Right lobe of liver (tissue), 6 donors: ENCODE measurements at regions not wholly inside any gene's neighbourhood (a gene's known extent, or its start where the extent isn't known, plus 50 kb on each side); places are given as distances from the start of the nearest gene placed in this dataset.

Experiments used
- ATAC-seq, 4 donors: fragments of 200-7000 bp; cut with Tn5 transposase; one replicate each; pipeline ENCODE4 v1.9.1; 2020; ENCODE audit warnings: mild to moderate bottlenecking in 4 of 4, moderate library complexity in 4 of 4
- DNase-seq, 3 donors: peaks; one replicate each; pipeline ENCODE4 v3.0.0-alpha.2; 2020
- H3K27ac ChIP-seq, 3 donors: fragments of 200-600 bp; one replicate each; pipeline ENCODE4 v1.8.0; 2022
- H3K27me3 ChIP-seq, 2 donors: fragments of 200-600 bp; one replicate each; pipeline ENCODE4 v1.8.0; 2022
- H3K36me3 ChIP-seq, 4 donors: fragments of 200-600 bp; sonication (generic) in 1 of 4; one replicate each; pipeline versions ENCODE4 v1.5.1 to v1.8.0; 2017 to 2022; ENCODE audit warnings: control low read depth in 1 of 4
- H3K4me1 ChIP-seq, 4 donors: fragments of 200-600 bp; sonication (generic) in 1 of 4; one replicate each; pipeline versions ENCODE4 v1.5.1 to v1.8.0; 2017 to 2022; ENCODE audit warnings: control low read depth in 1 of 4
- H3K4me3 ChIP-seq, 3 donors: fragments of 200-600 bp; one replicate each; pipeline ENCODE4 v1.8.0; 2022
- H3K9me3 ChIP-seq, 4 donors: fragments of 200-600 bp; sonication (generic) in 1 of 4; one replicate each; pipeline versions ENCODE4 v1.5.1 to v1.8.0; 2017 to 2022; ENCODE audit warnings: control low read depth in 1 of 4
- CTCF ChIP-seq, 4 donors: fragments of 200-600 bp in 3 of 4; fragments of 450-650 bp in 1 of 4; IDR thresholded peaks; one replicate each; pipeline versions ENCODE4 v1.5.1 to v1.8.0; 2016 to 2022; ENCODE audit warnings: antibody characterized with exemption in 4 of 4, mild to moderate bottlenecking in 2 of 4
- POLR2A ChIP-seq: fragments of 450-650 bp; IDR thresholded peaks from one replicate; pipeline ENCODE4 v1.6.1; 2017; ENCODE audit warnings: antibody characterized with exemption, mild to moderate bottlenecking
- WGBS: methylation state at CpG from one replicate; pipeline ENCODE4 v1.1.6; 2018; ENCODE audit warnings: low coverage, low lambda C conversion rate; ENCODE audit not compliant: insufficient coverage; ENCODE audit errors: missing lambda C conversion rate; 5-methylcytosine and 5-hydroxymethylcytosine counted together
- intact Hi-C, 2 donors: fragments of 100-400 bp; cut with DNase I; formaldehyde crosslinking; loops; one replicate each; pipeline versions ENCODE4 v1.11.2 to v1.14.1; 2022
- donor health status: DM: no; HTN: yes; CAD: no.
- donor health status: DM: no; HTN: no; CAD: no.
- donor health status: DM: no; HTN: no; CAD: no.
- donor health status: DM: no; HTN: yes; CAD: no.
- donor health status: DM: no; HTN: yes; CAD: no.

- Histone ChIP-seq H3K27ac (no peak overlapping the region), H3K9me3 (no peaks in the 10 kb centered on the region), H3K4me1 (peaks cover 0 to 6% (median 0%) of the 10 kb centered on the region in 4 donors), H3K36me3 (no peaks in the 10 kb centered on the region), H3K4me3 (no peak overlapping the region), H3K27me3 (no peaks in the 10 kb centered on the region)
- intact Hi-C loops, result no loop called here
- 11% methylated on average over 7 of the region's 7 CpGs for WGBS
- DNase-seq (peak in 2 of 3 donors; percentile 39 to 55), ATAC-seq (peak; percentile 91 to 97 (median 94))
- TF ChIP-seq CTCF (IDR thresholded peaks at IDR 0.05) (peak; percentile 93 to 98 (median 96)), POLR2A (no peak)
Measured at GRCh38 chr1:173420330-173420806, 56.8 kb upstream of the PRDX6 start.

GRCh38 chr1:173421286-173421685 is 55.8 kb upstream of the PRDX6 start:
- no peak for TF ChIP-seq CTCF (IDR thresholded peaks at IDR 0.05)
- TF ChIP-seq POLR2A, result no peak
- H3K27me3 ChIP-seq, result no peaks in the 10 kb centered on the region
- WGBS, result 61% methylated on average over 4 of the region's 4 CpGs
- H3K4me1 ChIP-seq, result peaks cover 0 to 6% (median 0%) of the 10 kb centered on the region in 4 donors
- no peak overlapping the region for H3K27ac ChIP-seq
- no peaks in the 10 kb centered on the region for H3K36me3 ChIP-seq
- DNase-seq, result no peak
- no peak for ATAC-seq
- intact Hi-C loops, result no loop called here
- no peak overlapping the region for H3K4me3 ChIP-seq
- H3K9me3 ChIP-seq, result no peaks in the 10 kb centered on the region

GRCh38 chr1:173421789-173422188 is 55.3 kb upstream of the PRDX6 start:
- WGBS, result 80% methylated on average over 4 of the region's 4 CpGs
- H3K4me3 ChIP-seq, result no peak overlapping the region
- intact Hi-C loops, result no loop called here
- peaks cover 0 to 6% (median 0%) of the 10 kb centered on the region in 4 donors for H3K4me1 ChIP-seq
- no peaks in the 10 kb centered on the region for H3K27me3 ChIP-seq
- ATAC-seq (no peak), DNase-seq (no peak)
- no peaks in the 10 kb centered on the region for H3K36me3 ChIP-seq
- no peak overlapping the region for H3K27ac ChIP-seq
- no peak for TF ChIP-seq POLR2A
- TF ChIP-seq CTCF (IDR thresholded peaks at IDR 0.05), result no peak
- H3K9me3 ChIP-seq, result no peaks in the 10 kb centered on the region

- H3K27me3 ChIP-seq, result no peaks in the 10 kb centered on the region
- no peak overlapping the region for H3K4me3 ChIP-seq
- TF ChIP-seq CTCF (IDR thresholded peaks at IDR 0.05) (no peak), POLR2A (no peak)
- H3K4me1 ChIP-seq, result peaks cover 0 to 6% (median 0%) of the 10 kb centered on the region in 4 donors
- H3K36me3 ChIP-seq, result no peaks in the 10 kb centered on the region
- intact Hi-C loops, result no loop called here
- ATAC-seq (peak; percentile 48 to 75 (median 62)), DNase-seq (no peak)
- H3K27ac ChIP-seq, result no peak overlapping the region
- no peaks in the 10 kb centered on the region for H3K9me3 ChIP-seq
- WGBS, result 17% methylated on average over 2 of the region's 5 CpGs
Measured at GRCh38 chr1:173422456-173422976, 54.6 kb upstream of the PRDX6 start.

GRCh38 chr1:173423291-173423690 is 53.8 kb upstream of the PRDX6 start:
- Histone ChIP-seq H3K27me3 (no peaks in the 10 kb centered on the region), H3K9me3 (no peaks in the 10 kb centered on the region), H3K27ac (no peak overlapping the region), H3K4me3 (no peak overlapping the region), H3K36me3 (no peaks in the 10 kb centered on the region), H3K4me1 (peaks cover 0 to 6% (median 0%) of the 10 kb centered on the region in 4 donors)
- WGBS, result 90% methylated on average over 1 of the region's 1 CpG
- TF ChIP-seq POLR2A (no peak), CTCF (IDR thresholded peaks at IDR 0.05) (no peak)
- ATAC-seq (no peak), DNase-seq (no peak)
- intact Hi-C loops, result no loop called here
